MCF 10A (cell line): ENCODE measurements at regions not wholly inside any gene's neighbourhood (a gene's known extent, or its start where the extent isn't known, plus 50 kb on each side); places are given as distances from the start of the nearest gene placed in this dataset.
"Not testable (repeated sequence)": the region's sequence is repeated elsewhere in the genome, so short reads cannot be mapped to it uniquely, and the experiment has no call there.

Experiments
- BruUV-seq: library from RNA; stranded (reverse); fragments of 400-500 nt; replicated peaks from 2 replicates; lab custom pipeline; 2021; lab: Mats Ljungman, UMichigan
- CTCF ChIA-PET: fragments of 300-600 bp; sonication (Branson Sonifier 250); formaldehyde crosslinking; extraction: SDS; loops from one replicate; lab custom pipeline; 2021; ENCODE audit warnings: antibody characterized with exemption, inconsistent platforms; lab: Yijun Ruan, JAX
- POLR2A ChIA-PET: fragments of 300-600, 350-650 bp; sonication (Branson Sonifier 250); formaldehyde crosslinking; extraction: SDS; loops from one replicate; lab custom pipeline; 2020; ENCODE audit warnings: antibody characterized with exemption, inconsistent platforms; lab: Yijun Ruan, JAX
- DNase-seq: peaks from one replicate; pipeline ENCODE4 v3.0.0-alpha.2; 2018; ENCODE audit not compliant: unreplicated experiment
- H3K27ac Mint-ChIP-seq: one replicate; pipeline ENCODE4 v1.8.0; 2022; ENCODE audit warnings: mild to moderate bottlenecking, low read depth, mixed read lengths; ENCODE audit not compliant: unreplicated experiment
- H3K27me3 Mint-ChIP-seq: one replicate; pipeline ENCODE4 v1.8.0; 2022; ENCODE audit warnings: mixed read lengths; ENCODE audit not compliant: insufficient read depth, unreplicated experiment
- H3K36me3 Mint-ChIP-seq: one replicate; pipeline ENCODE4 v1.8.0; 2022; ENCODE audit warnings: mild to moderate bottlenecking, moderate library complexity, mixed read lengths; ENCODE audit not compliant: insufficient read depth, unreplicated experiment
- H3K4me1 Mint-ChIP-seq: one replicate; pipeline ENCODE4 v1.8.0; 2022; ENCODE audit warnings: mixed read lengths; ENCODE audit not compliant: insufficient read depth, unreplicated experiment
- H3K4me3 Mint-ChIP-seq: one replicate; pipeline ENCODE4 v1.8.0; 2022; ENCODE audit warnings: mild to moderate bottlenecking, moderate library complexity, mixed read lengths; ENCODE audit not compliant: unreplicated experiment
- H3K9me3 Mint-ChIP-seq: one replicate; pipeline ENCODE4 v1.8.0; 2022; ENCODE audit warnings: mixed read lengths; ENCODE audit not compliant: unreplicated experiment
- CTCF ChIP-seq: fragments of 200-600 bp; IDR thresholded peaks from one replicate; pipeline ENCODE4 v1.8.0; 2022; ENCODE audit warnings: antibody characterized with exemption, mild to moderate bottlenecking; ENCODE audit not compliant: unreplicated experiment
- intact Hi-C: fragments of 100-400 bp; cut with micrococcal nuclease; formaldehyde crosslinking; loops from 2 replicates; pipeline ENCODE4 v1.14.1; 2022

GRCh38 chr3:40901796-40902195 lies 297.5 kb upstream of the CTNNB1 start:
- Mint-ChIP-seq H3K36me3 (no peaks in the 10 kb centered on the region), H3K27me3 (no peaks in the 10 kb centered on the region), H3K4me1 (peaks cover 11% of the 10 kb centered on the region), H3K9me3 (no peaks in the 10 kb centered on the region), H3K4me3 (no peak overlapping the region), H3K27ac (no peak overlapping the region)
- no peak for TF ChIP-seq CTCF
- intact Hi-C loops: no loop called here
- ChIA-PET CTCF (interaction anchor here (1.2 kb wide), 1 partner anchor 10 kb away, joined by 3 read pairs; no protein-coding TSS in a partner anchor), POLR2A (no interaction called here)
- no TSS peak for BruUV-seq
- no peak for DNase-seq

- H3K9me3 Mint-ChIP-seq, BruUV-seq, H3K4me1 Mint-ChIP-seq, POLR2A ChIA-PET, H3K4me3 Mint-ChIP-seq, H3K27me3 Mint-ChIP-seq, H3K36me3 Mint-ChIP-seq, DNase-seq, H3K27ac Mint-ChIP-seq, intact Hi-C loops: not testable (repeated sequence)
- CTCF ChIA-PET: interaction anchor here (1.1 kb wide), 1 partner anchor 11 kb away, joined by 3 read pairs; no protein-coding TSS in a partner anchor
Observed at GRCh38 chr3:40907907-40908465, 291.3 kb upstream of the CTNNB1 start.

- H3K27me3 Mint-ChIP-seq: no peaks in the 10 kb centered on the region
- no peaks in the 10 kb centered on the region for H3K4me1 Mint-ChIP-seq
- no peak for DNase-seq
- peaks cover 4% of the 10 kb centered on the region for H3K36me3 Mint-ChIP-seq
- no peaks in the 10 kb centered on the region for H3K9me3 Mint-ChIP-seq
- BruUV-seq: no TSS peak
- POLR2A ChIA-PET: no interaction called here
- intact Hi-C loops: no loop called here
- H3K4me3 Mint-ChIP-seq: no peak overlapping the region
- H3K27ac Mint-ChIP-seq: no peak overlapping the region
- CTCF ChIA-PET: interaction anchor here (1.1 kb wide), 1 partner anchor 12 kb away, joined by 3 read pairs; no protein-coding TSS in a partner anchor
- no peak for TF ChIP-seq CTCF
Observed at GRCh38 chr3:40908612-40909011, 290.7 kb upstream of the CTNNB1 start.

- BruUV-seq: no TSS peak
- Mint-ChIP-seq H3K9me3 (no peaks in the 10 kb centered on the region), H3K36me3 (peaks cover 4% of the 10 kb centered on the region), H3K4me3 (no peak overlapping the region), H3K27me3 (no peaks in the 10 kb centered on the region), H3K27ac (no peak overlapping the region), H3K4me1 (no peaks in the 10 kb centered on the region)
- intact Hi-C loops: no loop called here
- POLR2A ChIA-PET: interaction anchor here (0.5 to 0.7 kb wide), 2 partner anchors 17 to 38 kb away, joined by 3 read pairs; no protein-coding TSS in a partner anchor
- CTCF ChIA-PET: interaction anchor here (0.8 kb wide), 1 partner anchor 10 kb away, joined by 3 read pairs; no protein-coding TSS in a partner anchor
- no peak for TF ChIP-seq CTCF
- no peak for DNase-seq
Observed at GRCh38 chr3:40911264-40911663, 288.0 kb upstream of the CTNNB1 start.
